GM12878 (cell line): ENCODE measurements at regions not wholly inside any gene's neighbourhood (a gene's known extent, or its start where the extent isn't known, plus 50 kb on each side); places are given as distances from the start of the nearest gene placed in this dataset.

Experiments used
- ATAC-seq: fragments of 200-7000 bp; cut with Tn5 transposase; 3 replicates; pipeline ENCODE4 v1.9.1; 2020; ENCODE audit warnings: mild to moderate bottlenecking, moderate library complexity
- BruUV-seq: library from RNA; stranded (reverse); fragments of 400-500 nt; replicated peaks from 2 replicates; lab custom pipeline; 2021; lab: Mats Ljungman, UMichigan
- CTCF ChIA-PET: fragments of 300-600 bp; sonication (Branson Sonifier 250); formaldehyde crosslinking; extraction: SDS; loops from one replicate; lab custom pipeline; 2021; ENCODE audit warnings: inconsistent platforms; lab: Yijun Ruan, JAX
- POLR2A ChIA-PET: fragments of 350-600 bp; formaldehyde crosslinking; extraction: SDS; loops from one replicate; lab custom pipeline; 2021; ENCODE audit warnings: inconsistent platforms; lab: Charles Lee
- RAD21 ChIA-PET: fragments of 300-600 bp; sonication (Branson Sonifier 250); formaldehyde crosslinking; loops from one replicate; lab custom pipeline; 2023; ENCODE audit warnings: antibody characterized with exemption; ENCODE audit not compliant: unreplicated experiment; lab: Charles Lee
- SMC1A ChIA-PET: fragments of 300-600 bp; sonication (Branson Sonifier 250); formaldehyde crosslinking; loops from one replicate; lab custom pipeline; 2023; ENCODE audit not compliant: unreplicated experiment, uncharacterized antibody; lab: Charles Lee
- DNase-seq: peaks from one replicate; pipeline ENCODE4 v3.0.0-alpha.2; 2011; ENCODE audit warnings: low read depth, low spot score
- FAIRE-seq: peaks from 3 replicates; lab custom pipeline; 2011; peaks lifted over from hg19 to GRCh38; lab: Jason Lieb, UNC
- H2AFZ ChIP-seq: 2 replicates; pipeline ENCODE4 v1.6.0; 2011; ENCODE audit warnings: low read depth, low read length, control low read depth; ENCODE audit not compliant: control insufficient read depth
- H3K27ac ChIP-seq: 2 replicates; pipeline ENCODE4 v1.5.1; 2011; ENCODE audit warnings: control low read depth; ENCODE audit not compliant: control insufficient read depth, insufficient read depth
- H3K27me3 ChIP-seq, 2 experiments: replicated peaks in 1 of 2; 2 replicates each; pipeline versions ENCODE4 v1.6.0 to v1.6.1; 2011; ENCODE audit warnings: low read length in 1 of 2; ENCODE audit not compliant: control insufficient read depth in 2 of 2, insufficient read depth in 2 of 2
- H3K36me3 ChIP-seq, 2 experiments: 2 replicates each; pipeline ENCODE4 v1.5.1; 2011; ENCODE audit warnings: low read length in 1 of 2; ENCODE audit not compliant: control insufficient read depth in 2 of 2, insufficient read depth in 2 of 2
- H3K4me1 ChIP-seq: 2 replicates; pipeline ENCODE4 v1.6.1; 2011; ENCODE audit warnings: mild to moderate bottlenecking, low read length, moderate library complexity, mixed read lengths; ENCODE audit not compliant: control insufficient read depth, insufficient read depth
- H3K4me2 ChIP-seq: 2 replicates; pipeline ENCODE4 v1.6.0; 2011; ENCODE audit warnings: control low read depth; ENCODE audit not compliant: control insufficient read depth, insufficient read depth
- H3K4me3 ChIP-seq: fragments of 200-600 bp; sonication (generic); 2 replicates; pipeline ENCODE4 v1.5.1; 2016
- H3K79me2 ChIP-seq: 2 replicates; pipeline ENCODE4 v1.6.0; 2011; ENCODE audit warnings: low read length; ENCODE audit not compliant: control insufficient read depth, insufficient read depth
- H3K9ac ChIP-seq: 2 replicates; pipeline ENCODE4 v1.8.0; 2011; ENCODE audit warnings: low read length, control low read depth, mixed read lengths; ENCODE audit not compliant: control insufficient read depth, insufficient read depth
- H3K9me3 ChIP-seq: replicated peaks from 3 replicates; pipeline ENCODE4 v1.5.1; 2011; ENCODE audit warnings: mild to moderate bottlenecking, low read length; ENCODE audit not compliant: control insufficient read depth, insufficient read depth
- H4K20me1 ChIP-seq: 2 replicates; pipeline ENCODE4 v1.6.0; 2011; ENCODE audit not compliant: control insufficient read depth, insufficient read depth
- BRCA1 ChIP-seq: IDR thresholded peaks from 2 replicates; pipeline ENCODE4 v1.6.1; 2011; ENCODE audit warnings: low read depth, low read length, improper control_type of control experiment
- DPF2 ChIP-seq: fragments of 450-650 bp; IDR thresholded peaks from 2 replicates; pipeline ENCODE4 v1.6.1; 2017; ENCODE audit warnings: mild to moderate bottlenecking
- E4F1 ChIP-seq: fragments of 450-650 bp; IDR thresholded peaks from 2 replicates; pipeline ENCODE4 v1.6.1; 2018; ENCODE audit warnings: borderline replicate concordance, mild to moderate bottlenecking; ENCODE audit not compliant: partially characterized antibody
- EGR1 ChIP-seq, 2 experiments: IDR thresholded peaks; 1 replicate in 1 of 2; 2 replicates in 1 of 2; pipeline ENCODE4 v1.6.1; 2011 to 2012; ENCODE audit warnings: low read depth in 2 of 2, low read length in 2 of 2, borderline replicate concordance in 1 of 2, mild to moderate bottlenecking in 1 of 2, moderate library complexity in 1 of 2
- KAT2A ChIP-seq: conservative IDR thresholded peaks from 2 replicates; pipeline ENCODE4 v1.6.1; 2011; ENCODE audit warnings: low read depth, low read length; ENCODE audit not compliant: control insufficient read depth
- KLF5 ChIP-seq: fragments of 450-650 bp; IDR thresholded peaks from 2 replicates; pipeline ENCODE4 v1.6.1; 2014; ENCODE audit warnings: mild to moderate bottlenecking; ENCODE audit not compliant: partially characterized antibody
- MTA3 ChIP-seq: IDR thresholded peaks from 2 replicates; pipeline ENCODE4 v1.6.1; 2012; ENCODE audit warnings: low read length, inconsistent platforms, borderline replicate concordance
- NFXL1 ChIP-seq: fragments of 450-650 bp; IDR thresholded peaks from 2 replicates; pipeline ENCODE4 v1.6.1; 2017; ENCODE audit warnings: antibody characterized with exemption, mild to moderate bottlenecking, borderline replicate concordance
- NR2F1 ChIP-seq: fragments of 450-650 bp; conservative IDR thresholded peaks from 2 replicates; pipeline ENCODE4 v1.6.1; 2017; ENCODE audit warnings: mild to moderate bottlenecking
- NRF1 ChIP-seq: conservative IDR thresholded peaks from 2 replicates; pipeline ENCODE4 v1.6.1; 2011; ENCODE audit warnings: mild to moderate bottlenecking, low read depth, low read length, improper control_type of control experiment
- PML ChIP-seq: IDR thresholded peaks from 2 replicates; pipeline ENCODE4 v1.6.1; 2012; ENCODE audit warnings: low read length, inconsistent platforms
- SIX5 ChIP-seq: IDR thresholded peaks from 2 replicates; pipeline ENCODE4 v1.6.1; 2011; ENCODE audit warnings: mild to moderate bottlenecking, low read depth, low read length, moderate library complexity; ENCODE audit not compliant: severe bottlenecking
- YBX1 ChIP-seq: fragments of 450-650 bp; IDR thresholded peaks from 2 replicates; pipeline ENCODE4 v1.6.1; 2016; ENCODE audit warnings: antibody characterized with exemption
- ZNF24 ChIP-seq: fragments of 450-650 bp; IDR thresholded peaks from 2 replicates; pipeline ENCODE4 v1.6.1; 2017; ENCODE audit warnings: antibody characterized with exemption, mild to moderate bottlenecking
- ZZZ3 ChIP-seq: IDR thresholded peaks from 2 replicates; pipeline ENCODE4 v1.6.1; 2011; ENCODE audit warnings: low read depth; ENCODE audit not compliant: control insufficient read depth, insufficient read length
- WGBS: methylation state at CpG from one replicate; pipeline ENCODE4 v1.1.6; 2016; ENCODE audit warnings: low lambda C conversion rate; ENCODE audit not compliant: insufficient replicate concordance, insufficient coverage; ENCODE audit errors: missing lambda C conversion rate; 5-methylcytosine and 5-hydroxymethylcytosine counted together
- in situ Hi-C: fragments of 300-500 bp; cut with MboI; formaldehyde crosslinking; loops from 9 replicates; pipeline ENCODE4 v1.14.3; 2018; ENCODE audit warnings: mixed read lengths
- intact Hi-C: fragments of 100-400 bp; cut with micrococcal nuclease; formaldehyde crosslinking; loops from one replicate; pipeline ENCODE4 v1.14.2; 2022; ENCODE audit not compliant: unreplicated experiment
- TF ChIP-seq, protein P1 (sequence below): fragments of 450-650 bp; formaldehyde crosslinking; IDR thresholded peaks from 2 replicates; pipeline ENCODE4 v1.5.0; 2022; ENCODE audit warnings: mild to moderate bottlenecking, missing genetic modification characterization

DNA sequence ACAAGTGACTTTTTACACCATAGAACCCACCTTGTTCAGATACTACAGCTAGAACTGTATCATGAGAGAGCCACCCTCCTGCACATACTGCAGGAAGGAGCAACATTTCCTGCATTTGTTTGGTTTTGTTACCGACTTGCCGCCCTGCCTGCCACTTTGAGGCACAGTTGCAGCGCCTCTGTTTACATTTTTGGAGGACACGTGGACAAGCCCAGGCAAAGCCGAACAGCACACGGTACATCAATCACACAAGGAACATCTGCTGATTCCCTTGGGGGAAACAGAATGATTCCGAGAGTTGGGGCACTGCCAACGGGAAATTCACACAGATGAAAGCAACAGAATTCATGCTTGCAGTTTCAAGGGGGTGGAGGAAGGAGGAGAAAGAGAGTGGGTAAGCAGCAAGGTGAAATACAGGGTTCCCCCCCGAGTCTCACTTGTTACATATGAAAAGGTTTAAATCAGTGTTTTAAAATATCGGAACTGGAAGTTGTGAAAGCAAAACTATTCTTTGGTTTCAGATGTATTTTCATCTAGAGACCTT, 110.7 kb downstream of the BTG1 start (continued):
- TF ChIP-seq, protein P1, sequence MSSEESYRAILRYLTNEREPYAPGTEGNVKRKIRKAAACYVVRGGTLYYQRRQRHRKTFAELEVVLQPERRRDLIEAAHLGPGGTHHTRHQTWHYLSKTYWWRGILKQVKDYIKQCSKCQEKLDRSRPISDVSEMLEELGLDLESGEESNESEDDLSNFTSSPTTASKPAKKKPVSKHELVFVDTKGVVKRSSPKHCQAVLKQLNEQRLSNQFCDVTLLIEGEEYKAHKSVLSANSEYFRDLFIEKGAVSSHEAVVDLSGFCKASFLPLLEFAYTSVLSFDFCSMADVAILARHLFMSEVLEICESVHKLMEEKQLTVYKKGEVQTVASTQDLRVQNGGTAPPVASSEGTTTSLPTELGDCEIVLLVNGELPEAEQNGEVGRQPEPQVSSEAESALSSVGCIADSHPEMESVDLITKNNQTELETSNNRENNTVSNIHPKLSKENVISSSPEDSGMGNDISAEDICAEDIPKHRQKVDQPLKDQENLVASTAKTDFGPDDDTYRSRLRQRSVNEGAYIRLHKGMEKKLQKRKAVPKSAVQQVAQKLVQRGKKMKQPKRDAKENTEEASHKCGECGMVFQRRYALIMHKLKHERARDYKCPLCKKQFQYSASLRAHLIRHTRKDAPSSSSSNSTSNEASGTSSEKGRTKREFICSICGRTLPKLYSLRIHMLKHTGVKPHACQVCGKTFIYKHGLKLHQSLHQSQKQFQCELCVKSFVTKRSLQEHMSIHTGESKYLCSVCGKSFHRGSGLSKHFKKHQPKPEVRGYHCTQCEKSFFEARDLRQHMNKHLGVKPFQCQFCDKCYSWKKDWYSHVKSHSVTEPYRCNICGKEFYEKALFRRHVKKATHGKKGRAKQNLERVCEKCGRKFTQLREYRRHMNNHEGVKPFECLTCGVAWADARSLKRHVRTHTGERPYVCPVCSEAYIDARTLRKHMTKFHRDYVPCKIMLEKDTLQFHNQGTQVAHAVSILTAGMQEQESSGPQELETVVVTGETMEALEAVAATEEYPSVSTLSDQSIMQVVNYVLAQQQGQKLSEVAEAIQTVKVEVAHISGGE (CRISPR knock-in tag), result no peak
- TF ChIP-seq YBX1 (peak; percentile 87; the same call in 1 of the 2 replicates), PML (no peak), BRCA1 (no peak), KLF5 (peak; percentile 80), EGR1 (IDR thresholded peaks at IDR 0.05; ENCODE audit: borderline replicate concordance in 1 of 2, low read depth in 2 of 2, low read length in 2 of 2) (peak in 1 of 2 experiments; percentile 67; a peak in 1 of 3 replicates)

- no peak overlapping the region; the same call in 1 of the 2 replicates for H3K9ac ChIP-seq
- TF ChIP-seq NFXL1 (no peak), E4F1 (no peak), DPF2 (no peak), ZZZ3 (no peak), KAT2A (no peak), MTA3 (no peak), NR2F1 (no peak), ZNF24 (no peak), SIX5 (no peak), NRF1 (no peak)
- no peaks in the 10 kb centered on the region for H3K36me3 ChIP-seq
- peak overlapping the region; percentile 92; the same call in 1 of the 2 replicates for H3K4me2 ChIP-seq
- no peaks in the 10 kb centered on the region for H3K79me2 ChIP-seq
- no peak for ATAC-seq
- DNase-seq, result no peak
- FAIRE-seq, result no peak
- 80% methylated on average over 2 of the region's 2 CpGs for WGBS
- ChIA-PET SMC1A (interaction anchor here (0.6 to 6.7 kb wide), 15 partner anchors 9 to 518 kb away, joined by 3 to 79 read pairs (median 4); partner anchors contain the start of gene BTG1), CTCF (interaction anchor here (0.8 to 1.0 kb wide), 4 partner anchors 12 to 99 kb away, joined by 3 to 4 read pairs (median 4); no protein-coding TSS in a partner anchor), POLR2A (interaction anchor here (1.0 to 2.7 kb wide), 4 partner anchors 26 to 112 kb away, joined by 3 to 9 read pairs (median 3); partner anchors contain the start of gene BTG1), RAD21 (interaction anchor here (0.6 to 7.6 kb wide), 13 partner anchors 10 to 529 kb away, joined by 3 to 71 read pairs (median 3); partner anchors contain the start of gene BTG1)
- no peaks in the 10 kb centered on the region for H3K27me3 ChIP-seq
- no peak overlapping the region for H3K4me3 ChIP-seq
- H3K9me3 ChIP-seq, result peaks cover 5% of the 10 kb centered on the region; the same call in 2 of the 3 replicates
- no peak overlapping the region for H2AFZ ChIP-seq
- intact Hi-C loops (loop anchor here (2.0 to 10.0 kb wide), 6 partner anchors 105 to 541 kb away; no protein-coding TSS in a partner anchor), in situ Hi-C loops (no loop called here)
- BruUV-seq, result no TSS peak
- no peaks in the 10 kb centered on the region for H4K20me1 ChIP-seq
- H3K27ac ChIP-seq, result peak overlapping the region; percentile 80
- H3K4me1 ChIP-seq, result peaks cover 18% of the 10 kb centered on the region
These were observed 111.6 kb downstream of the BTG1 start for GRCh38 chr12:92034083-92034482.
